ENCODE measurements at regions not wholly inside any gene's neighbourhood (a gene's known extent, or its start where the extent isn't known, plus 50 kb on each side); places are given as distances from the start of the nearest gene placed in this dataset.
A peak's percentile ranks its signal among the peaks of the same experiment; 100 is the strongest.

DNA sequence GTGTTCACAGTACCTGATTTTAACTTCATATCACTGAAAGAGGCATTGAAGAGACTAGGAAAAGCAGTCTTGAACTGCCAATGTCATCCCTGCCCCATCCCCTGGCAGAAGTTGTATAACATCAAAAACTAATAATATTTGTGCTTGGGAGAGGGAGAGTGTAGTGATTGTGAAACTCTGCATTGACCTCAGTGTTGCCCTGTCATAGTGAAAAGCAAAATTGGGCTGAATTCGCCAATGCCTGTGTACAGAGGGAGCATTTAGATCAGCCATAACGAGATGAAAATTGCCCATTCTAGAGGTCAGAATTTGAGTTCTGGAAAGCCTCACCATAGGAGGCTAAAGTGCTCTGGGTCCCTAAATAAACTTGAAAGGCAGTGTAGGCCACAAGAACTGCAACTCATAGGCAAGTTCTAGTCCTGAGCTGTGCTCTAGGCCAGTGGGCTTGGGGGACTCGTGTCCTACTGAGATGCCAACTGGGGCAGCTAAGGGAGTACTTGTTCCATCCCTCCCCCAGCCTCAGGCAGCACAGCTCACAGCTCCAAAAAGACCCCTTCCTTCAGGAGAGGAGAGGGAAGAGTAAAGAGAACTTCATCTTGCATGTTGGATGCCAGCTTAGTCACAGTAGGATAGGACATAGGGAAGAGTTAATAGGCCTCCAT, 855.6 kb downstream of the TSN start:
- no peaks in the 10 kb centered on the region for H3K4me1 Mint-ChIP-seq (ENCODE audit: unreplicated experiment)
- H3K9me3 Mint-ChIP-seq (ENCODE audit: unreplicated experiment): no peaks in the 10 kb centered on the region
- peaks cover 6% of the 10 kb centered on the region for H3K27me3 Mint-ChIP-seq (ENCODE audit: unreplicated experiment)
- H3K36me3 Mint-ChIP-seq (ENCODE audit: unreplicated experiment): no peaks in the 10 kb centered on the region
- TF ChIP-seq, protein P1, sequence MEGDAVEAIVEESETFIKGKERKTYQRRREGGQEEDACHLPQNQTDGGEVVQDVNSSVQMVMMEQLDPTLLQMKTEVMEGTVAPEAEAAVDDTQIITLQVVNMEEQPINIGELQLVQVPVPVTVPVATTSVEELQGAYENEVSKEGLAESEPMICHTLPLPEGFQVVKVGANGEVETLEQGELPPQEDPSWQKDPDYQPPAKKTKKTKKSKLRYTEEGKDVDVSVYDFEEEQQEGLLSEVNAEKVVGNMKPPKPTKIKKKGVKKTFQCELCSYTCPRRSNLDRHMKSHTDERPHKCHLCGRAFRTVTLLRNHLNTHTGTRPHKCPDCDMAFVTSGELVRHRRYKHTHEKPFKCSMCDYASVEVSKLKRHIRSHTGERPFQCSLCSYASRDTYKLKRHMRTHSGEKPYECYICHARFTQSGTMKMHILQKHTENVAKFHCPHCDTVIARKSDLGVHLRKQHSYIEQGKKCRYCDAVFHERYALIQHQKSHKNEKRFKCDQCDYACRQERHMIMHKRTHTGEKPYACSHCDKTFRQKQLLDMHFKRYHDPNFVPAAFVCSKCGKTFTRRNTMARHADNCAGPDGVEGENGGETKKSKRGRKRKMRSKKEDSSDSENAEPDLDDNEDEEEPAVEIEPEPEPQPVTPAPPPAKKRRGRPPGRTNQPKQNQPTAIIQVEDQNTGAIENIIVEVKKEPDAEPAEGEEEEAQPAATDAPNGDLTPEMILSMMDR (IDR thresholded peaks at IDR 0.05): no peak
- no peak for DNase-seq (ENCODE audit: extremely low spot score, unreplicated experiment)
- no peak overlapping the region for H3K4me3 Mint-ChIP-seq (ENCODE audit: unreplicated experiment)
- no peak overlapping the region for H3K27ac Mint-ChIP-seq (ENCODE audit: unreplicated experiment)

DNA sequence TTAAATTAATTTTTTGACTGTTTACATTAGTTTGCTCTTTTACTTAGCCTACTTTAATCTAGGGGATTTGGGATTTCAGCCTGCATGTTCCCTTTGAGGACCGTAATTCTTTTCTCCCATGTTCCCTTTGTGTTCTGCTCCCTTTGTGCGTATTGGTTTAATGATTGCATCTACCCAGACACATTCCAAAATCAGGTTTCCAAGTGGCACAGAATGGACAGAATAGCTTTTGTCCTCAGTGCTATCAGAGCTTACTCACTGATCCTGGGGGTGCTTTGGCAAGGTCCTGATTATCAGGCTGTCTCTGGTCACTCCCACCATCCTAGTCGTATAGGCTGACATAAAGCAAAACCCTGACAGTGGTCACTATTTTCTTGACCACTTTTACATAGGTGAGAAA, 867.5 kb downstream of the TSN start:
- Mint-ChIP-seq H3K27me3 (ENCODE audit: unreplicated experiment) (peaks cover 6% of the 10 kb centered on the region), H3K9me3 (ENCODE audit: unreplicated experiment) (peaks cover 5% of the 10 kb centered on the region), H3K36me3 (ENCODE audit: unreplicated experiment) (no peaks in the 10 kb centered on the region), H3K4me1 (ENCODE audit: unreplicated experiment) (no peaks in the 10 kb centered on the region), H3K4me3 (ENCODE audit: unreplicated experiment) (no peak overlapping the region), H3K27ac (ENCODE audit: unreplicated experiment) (no peak overlapping the region)
- TF ChIP-seq, protein P1 (IDR thresholded peaks at IDR 0.05): no peak
- DNase-seq (ENCODE audit: extremely low spot score, unreplicated experiment): no peak

DNA sequence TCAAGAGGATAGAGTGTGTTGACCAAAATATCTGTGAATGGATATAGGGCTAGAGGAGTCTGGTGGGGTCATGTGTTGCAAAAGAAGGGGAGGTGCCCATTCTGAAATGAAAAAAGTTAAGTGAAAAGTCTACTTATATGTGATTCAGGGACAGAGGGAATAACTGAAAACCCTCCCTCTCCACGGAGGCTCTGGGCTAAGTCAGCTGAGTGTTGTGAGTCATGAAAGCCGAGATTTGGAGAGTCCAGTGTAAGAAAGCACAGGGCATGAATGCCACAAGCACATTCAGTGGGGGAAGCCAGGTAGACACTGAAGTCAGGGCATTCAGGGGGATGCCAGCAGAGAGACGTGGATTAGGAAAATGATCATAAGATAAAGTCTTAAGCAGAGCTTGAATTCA, 871.9 kb downstream of the TSN start:
- TF ChIP-seq, protein P1 (IDR thresholded peaks at IDR 0.05): no peak
- no peak for DNase-seq (ENCODE audit: extremely low spot score, unreplicated experiment)

DNA sequence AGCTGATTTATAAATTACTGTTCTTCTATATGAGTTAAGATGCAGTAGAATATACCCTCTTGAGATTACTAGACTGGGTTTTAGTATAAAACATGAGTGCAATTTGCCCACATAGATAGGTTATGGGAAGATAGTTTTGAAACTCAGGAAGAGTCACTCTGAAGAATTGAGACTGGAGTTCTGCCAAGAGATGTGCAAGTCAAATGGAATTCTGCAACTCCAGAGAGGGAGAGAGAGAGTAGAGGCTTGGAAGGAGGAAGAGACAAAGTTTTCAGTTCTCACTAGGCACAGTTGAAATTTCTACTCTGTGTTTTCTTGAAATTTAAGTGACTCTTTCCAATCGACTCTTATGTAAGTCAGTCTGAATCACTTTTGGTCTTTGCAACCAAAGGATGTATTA, 878.8 kb downstream of the TSN start:
- DNase-seq (ENCODE audit: extremely low spot score, unreplicated experiment): no peak
- H3K27ac Mint-ChIP-seq (ENCODE audit: unreplicated experiment): peak overlapping the region; percentile 58
- no peaks in the 10 kb centered on the region for H3K9me3 Mint-ChIP-seq (ENCODE audit: unreplicated experiment)
- peaks cover 20% of the 10 kb centered on the region for H3K4me1 Mint-ChIP-seq (ENCODE audit: unreplicated experiment)
- TF ChIP-seq, protein P1 (IDR thresholded peaks at IDR 0.05): no peak
- no peak overlapping the region for H3K4me3 Mint-ChIP-seq (ENCODE audit: unreplicated experiment)
- no peaks in the 10 kb centered on the region for H3K27me3 Mint-ChIP-seq (ENCODE audit: unreplicated experiment)
- H3K36me3 Mint-ChIP-seq (ENCODE audit: unreplicated experiment): no peaks in the 10 kb centered on the region

More for the DNA sequence above, 871.9 kb downstream of the TSN start:
- Mint-ChIP-seq H3K27ac (ENCODE audit: unreplicated experiment) (no peak overlapping the region), H3K4me3 (ENCODE audit: unreplicated experiment) (no peak overlapping the region), H3K36me3 (ENCODE audit: unreplicated experiment) (no peaks in the 10 kb centered on the region), H3K27me3 (ENCODE audit: unreplicated experiment) (peaks cover 4% of the 10 kb centered on the region), H3K4me1 (ENCODE audit: unreplicated experiment) (no peaks in the 10 kb centered on the region), H3K9me3 (ENCODE audit: unreplicated experiment) (no peaks in the 10 kb centered on the region)

DNA sequence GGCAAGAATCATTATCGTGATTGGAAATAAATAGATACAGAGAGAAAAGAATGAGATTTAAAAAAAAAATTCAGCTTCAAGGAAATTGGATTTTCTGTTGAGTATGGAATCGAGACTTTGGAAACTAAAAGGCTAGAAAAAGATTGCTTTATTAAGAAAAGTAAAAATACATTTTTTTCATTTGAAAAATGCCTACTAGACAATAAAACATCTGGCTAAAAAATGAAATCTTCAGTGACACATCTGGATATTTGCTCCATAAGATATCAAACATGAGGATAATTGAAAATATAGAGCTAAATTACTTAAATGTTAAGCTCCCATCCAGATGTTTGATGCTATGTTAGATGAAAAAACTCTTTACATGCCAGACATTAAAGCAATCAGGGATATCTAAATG, 879.5 kb downstream of the TSN start:
- H3K27ac Mint-ChIP-seq (ENCODE audit: unreplicated experiment): peak overlapping the region; percentile 58
- H3K9me3 Mint-ChIP-seq (ENCODE audit: unreplicated experiment): no peaks in the 10 kb centered on the region
- DNase-seq (ENCODE audit: extremely low spot score, unreplicated experiment): no peak
- no peaks in the 10 kb centered on the region for H3K27me3 Mint-ChIP-seq (ENCODE audit: unreplicated experiment)
- TF ChIP-seq, protein P1 (IDR thresholded peaks at IDR 0.05): no peak
- no peak overlapping the region for H3K4me3 Mint-ChIP-seq (ENCODE audit: unreplicated experiment)
- H3K4me1 Mint-ChIP-seq (ENCODE audit: unreplicated experiment): peaks cover 20% of the 10 kb centered on the region
- no peaks in the 10 kb centered on the region for H3K36me3 Mint-ChIP-seq (ENCODE audit: unreplicated experiment)

All from osteocyte (in vitro differentiated cells).